ENCODE measurements at regions not wholly inside any gene's neighbourhood (a gene's known extent, or its start where the extent isn't known, plus 50 kb on each side); places are given as distances from the start of the nearest gene placed in this dataset.
A peak's percentile ranks its signal among the peaks of the same experiment; 100 is the strongest.

DNA sequence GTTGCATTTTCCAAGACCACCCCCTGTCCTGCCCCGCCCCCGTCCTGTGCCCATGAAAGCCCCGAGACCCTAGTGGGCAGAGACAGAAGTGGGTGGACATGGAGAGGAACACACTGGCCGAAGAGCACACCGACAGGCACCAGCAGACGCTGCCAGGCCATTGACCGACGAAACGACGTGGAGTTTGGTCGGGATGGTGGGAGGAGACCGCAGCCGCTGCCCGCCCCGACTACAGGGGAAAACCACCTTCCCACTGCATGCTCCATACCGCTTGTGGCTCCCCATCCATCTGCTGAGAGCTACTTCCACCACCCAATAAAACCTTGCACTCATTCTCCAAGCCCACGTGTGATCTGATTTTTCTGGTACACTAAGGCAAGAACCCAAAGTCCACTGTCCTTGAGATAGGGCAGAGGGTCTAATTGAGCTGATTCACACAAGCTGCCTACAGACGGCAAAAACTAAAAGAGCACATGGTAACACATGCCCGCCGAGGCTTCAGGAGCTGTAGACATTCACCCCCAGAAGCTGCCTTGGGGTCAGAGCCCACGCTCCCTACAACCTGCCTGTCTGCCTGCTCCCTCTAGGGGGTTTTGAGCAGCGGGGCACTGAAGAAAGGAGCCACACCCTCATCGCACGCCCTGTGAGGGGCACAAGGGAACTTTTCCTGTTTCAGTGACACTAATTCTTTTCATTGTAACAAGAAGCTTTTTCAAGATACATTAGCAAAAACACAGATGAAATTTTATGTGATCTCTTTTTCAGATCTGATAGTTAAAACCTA is 81.2 kb upstream of the RAB3GAP2 start:
- TF ChIP-seq TAF1 (IDR thresholded peaks at IDR 0.05; ENCODE audit: borderline replicate concordance, low read depth, low read length), result no peak
- no peak for TF ChIP-seq POLR2A (IDR thresholded peaks at IDR 0.05; ENCODE audit: low read depth, low read length)
- TF ChIP-seq POLR2AphosphoS5 (IDR thresholded peaks at IDR 0.05; ENCODE audit: low read depth, low read length), result no peak
- DNase-seq (ENCODE audit: insufficient read length) (no peak), FAIRE-seq (no peak)

DNA sequence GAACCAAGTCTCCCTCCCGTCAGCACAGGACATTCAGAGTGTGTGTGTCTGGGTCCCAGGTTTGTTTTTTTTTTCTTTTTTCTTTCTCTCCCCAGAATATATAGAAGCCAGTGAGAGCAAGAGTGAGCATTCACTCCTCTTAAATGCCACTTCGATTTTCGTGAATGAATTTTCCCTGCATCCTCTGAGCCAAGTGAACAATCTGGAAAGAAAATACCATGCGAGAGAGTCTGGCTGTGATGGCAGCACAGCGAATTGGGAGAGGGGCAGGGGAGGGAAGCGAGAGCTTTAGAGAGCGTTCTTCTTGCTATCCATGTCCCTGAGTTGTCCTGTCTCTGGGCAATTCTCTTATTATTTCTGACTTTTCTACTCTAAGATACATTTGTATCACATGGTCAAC is 76.0 kb upstream of the RAB3GAP2 start:
- TF ChIP-seq POLR2AphosphoS5 (IDR thresholded peaks at IDR 0.05; ENCODE audit: low read depth, low read length) (no peak), TAF1 (IDR thresholded peaks at IDR 0.05; ENCODE audit: borderline replicate concordance, low read depth, low read length) (no peak), POLR2A (IDR thresholded peaks at IDR 0.05; ENCODE audit: low read depth, low read length) (no peak)
- no peak for DNase-seq (ENCODE audit: insufficient read length)
- FAIRE-seq, result no peak

DNA sequence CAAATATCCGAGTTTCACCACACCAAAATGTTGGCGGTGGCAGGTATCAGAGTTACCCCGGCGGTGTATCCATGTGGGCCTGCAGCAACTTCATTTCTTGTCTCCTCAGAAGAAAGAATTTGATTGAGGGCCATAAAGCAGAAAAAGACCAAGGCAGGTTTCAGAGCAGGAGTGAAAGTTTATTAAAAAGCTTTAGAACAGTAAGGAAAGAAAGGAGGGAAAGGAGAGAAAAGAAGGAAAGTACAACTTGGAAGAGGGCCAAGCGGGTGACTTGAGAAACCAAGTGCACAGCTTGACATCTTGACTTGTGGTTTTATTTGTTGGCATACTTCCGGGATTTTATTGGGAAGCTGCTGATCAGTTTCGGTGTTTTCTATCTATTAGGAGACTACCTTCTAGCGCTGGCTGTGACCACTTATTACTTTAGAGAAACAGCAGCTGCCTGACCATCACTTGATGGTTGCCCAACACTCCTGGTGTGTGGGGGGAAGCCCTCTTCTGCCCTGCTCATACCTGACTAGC is 75.5 kb upstream of the RAB3GAP2 start:
- TF ChIP-seq POLR2A (IDR thresholded peaks at IDR 0.05; ENCODE audit: low read depth, low read length) (no peak), POLR2AphosphoS5 (IDR thresholded peaks at IDR 0.05; ENCODE audit: low read depth, low read length) (no peak), TAF1 (IDR thresholded peaks at IDR 0.05; ENCODE audit: borderline replicate concordance, low read depth, low read length) (no peak)
- FAIRE-seq (no peak), DNase-seq (ENCODE audit: insufficient read length) (no peak)

- FAIRE-seq (peak; percentile 92), DNase-seq (ENCODE audit: insufficient read length) (no peak)
- no peak for TF ChIP-seq POLR2AphosphoS5 (IDR thresholded peaks at IDR 0.05; ENCODE audit: low read depth, low read length)
- TF ChIP-seq POLR2A (IDR thresholded peaks at IDR 0.05; ENCODE audit: low read depth, low read length), result no peak
- TF ChIP-seq TAF1 (IDR thresholded peaks at IDR 0.05; ENCODE audit: borderline replicate concordance, low read depth, low read length), result no peak
Measured at GRCh38 chr1:220344745-220345144, 72.5 kb upstream of the RAB3GAP2 start.

GRCh38 chr1:220342853-220343252 is 70.6 kb upstream of the RAB3GAP2 start:
- FAIRE-seq, result no peak
- no peak for DNase-seq (ENCODE audit: insufficient read length)
- TF ChIP-seq POLR2AphosphoS5 (IDR thresholded peaks at IDR 0.05; ENCODE audit: low read depth, low read length) (no peak), POLR2A (IDR thresholded peaks at IDR 0.05; ENCODE audit: low read depth, low read length) (no peak), TAF1 (IDR thresholded peaks at IDR 0.05; ENCODE audit: borderline replicate concordance, low read depth, low read length) (no peak)

GRCh38 chr1:220341126-220341525 is 68.9 kb upstream of the RAB3GAP2 start:
- no peak for FAIRE-seq
- TF ChIP-seq POLR2AphosphoS5 (IDR thresholded peaks at IDR 0.05; ENCODE audit: low read depth, low read length) (no peak), TAF1 (IDR thresholded peaks at IDR 0.05; ENCODE audit: borderline replicate concordance, low read depth, low read length) (no peak), POLR2A (IDR thresholded peaks at IDR 0.05; ENCODE audit: low read depth, low read length) (no peak)

GRCh38 chr1:220339581-220339980 is 67.3 kb upstream of the RAB3GAP2 start:
- FAIRE-seq, result no peak

More at GRCh38 chr1:220341126-220341525, 68.9 kb upstream of the RAB3GAP2 start:
- no peak for DNase-seq (ENCODE audit: insufficient read length)

GRCh38 chr1:220338759-220339158 is 66.5 kb upstream of the RAB3GAP2 start:
- TF ChIP-seq POLR2A (IDR thresholded peaks at IDR 0.05; ENCODE audit: low read depth, low read length) (no peak), TAF1 (IDR thresholded peaks at IDR 0.05; ENCODE audit: borderline replicate concordance, low read depth, low read length) (no peak), POLR2AphosphoS5 (IDR thresholded peaks at IDR 0.05; ENCODE audit: low read depth, low read length) (no peak)
- FAIRE-seq, result no peak
- no peak for DNase-seq (ENCODE audit: insufficient read length)

More at GRCh38 chr1:220339581-220339980, 67.3 kb upstream of the RAB3GAP2 start:
- TF ChIP-seq TAF1 (IDR thresholded peaks at IDR 0.05; ENCODE audit: borderline replicate concordance, low read depth, low read length) (no peak), POLR2A (IDR thresholded peaks at IDR 0.05; ENCODE audit: low read depth, low read length) (no peak)
- no peak for DNase-seq (ENCODE audit: insufficient read length)

GRCh38 chr1:220336391-220337031 is 64.3 kb upstream of the RAB3GAP2 start:
- no peak for FAIRE-seq
- TF ChIP-seq TAF1 (IDR thresholded peaks at IDR 0.05; ENCODE audit: borderline replicate concordance, low read depth, low read length) (no peak), POLR2AphosphoS5 (IDR thresholded peaks at IDR 0.05; ENCODE audit: low read depth, low read length) (no peak), POLR2A (IDR thresholded peaks at IDR 0.05; ENCODE audit: low read depth, low read length) (no peak)
- no peak for DNase-seq (ENCODE audit: insufficient read length)

- TF ChIP-seq POLR2AphosphoS5 (IDR thresholded peaks at IDR 0.05; ENCODE audit: low read depth, low read length) (no peak), POLR2A (IDR thresholded peaks at IDR 0.05; ENCODE audit: low read depth, low read length) (no peak), TAF1 (IDR thresholded peaks at IDR 0.05; ENCODE audit: borderline replicate concordance, low read depth, low read length) (no peak)
- DNase-seq (ENCODE audit: insufficient read length), result no peak
- no peak for FAIRE-seq
Measured at GRCh38 chr1:220335668-220336067, 63.4 kb upstream of the RAB3GAP2 start.

- FAIRE-seq, result no peak
- DNase-seq (ENCODE audit: insufficient read length), result no peak
- TF ChIP-seq POLR2A (IDR thresholded peaks at IDR 0.05; ENCODE audit: low read depth, low read length), result no peak
- no peak for TF ChIP-seq POLR2AphosphoS5 (IDR thresholded peaks at IDR 0.05; ENCODE audit: low read depth, low read length)
- no peak for TF ChIP-seq TAF1 (IDR thresholded peaks at IDR 0.05; ENCODE audit: borderline replicate concordance, low read depth, low read length)
Measured at GRCh38 chr1:220331318-220331717, 59.1 kb upstream of the RAB3GAP2 start.

DNA sequence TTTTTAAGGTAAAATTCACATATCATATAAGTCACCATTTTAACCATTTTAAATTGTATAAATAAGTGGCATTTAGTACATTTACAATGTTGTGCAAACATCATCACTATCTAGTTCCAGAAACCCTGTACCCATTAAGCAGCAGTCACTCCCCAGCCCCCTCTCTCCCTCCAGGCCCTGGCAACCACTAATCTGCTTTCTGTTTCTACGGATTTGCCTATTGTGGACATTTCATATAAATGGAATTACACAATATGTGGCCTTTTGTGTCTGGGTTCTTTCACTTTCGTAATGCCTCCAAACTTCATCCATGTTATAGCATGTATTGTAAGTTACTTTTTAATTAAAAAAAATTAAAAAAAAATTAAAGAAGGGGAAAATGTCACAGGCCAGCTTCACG is 58.0 kb upstream of the RAB3GAP2 start:
- TF ChIP-seq POLR2AphosphoS5 (IDR thresholded peaks at IDR 0.05; ENCODE audit: low read depth, low read length) (no peak), POLR2A (IDR thresholded peaks at IDR 0.05; ENCODE audit: low read depth, low read length) (no peak), TAF1 (IDR thresholded peaks at IDR 0.05; ENCODE audit: borderline replicate concordance, low read depth, low read length) (no peak)
- FAIRE-seq (no peak), DNase-seq (ENCODE audit: insufficient read length) (no peak)
